ENCODE measurements at regions not wholly inside any gene's neighbourhood (a gene's known extent, or its start where the extent isn't known, plus 50 kb on each side); places are given as distances from the start of the nearest gene placed in this dataset.

DNA sequence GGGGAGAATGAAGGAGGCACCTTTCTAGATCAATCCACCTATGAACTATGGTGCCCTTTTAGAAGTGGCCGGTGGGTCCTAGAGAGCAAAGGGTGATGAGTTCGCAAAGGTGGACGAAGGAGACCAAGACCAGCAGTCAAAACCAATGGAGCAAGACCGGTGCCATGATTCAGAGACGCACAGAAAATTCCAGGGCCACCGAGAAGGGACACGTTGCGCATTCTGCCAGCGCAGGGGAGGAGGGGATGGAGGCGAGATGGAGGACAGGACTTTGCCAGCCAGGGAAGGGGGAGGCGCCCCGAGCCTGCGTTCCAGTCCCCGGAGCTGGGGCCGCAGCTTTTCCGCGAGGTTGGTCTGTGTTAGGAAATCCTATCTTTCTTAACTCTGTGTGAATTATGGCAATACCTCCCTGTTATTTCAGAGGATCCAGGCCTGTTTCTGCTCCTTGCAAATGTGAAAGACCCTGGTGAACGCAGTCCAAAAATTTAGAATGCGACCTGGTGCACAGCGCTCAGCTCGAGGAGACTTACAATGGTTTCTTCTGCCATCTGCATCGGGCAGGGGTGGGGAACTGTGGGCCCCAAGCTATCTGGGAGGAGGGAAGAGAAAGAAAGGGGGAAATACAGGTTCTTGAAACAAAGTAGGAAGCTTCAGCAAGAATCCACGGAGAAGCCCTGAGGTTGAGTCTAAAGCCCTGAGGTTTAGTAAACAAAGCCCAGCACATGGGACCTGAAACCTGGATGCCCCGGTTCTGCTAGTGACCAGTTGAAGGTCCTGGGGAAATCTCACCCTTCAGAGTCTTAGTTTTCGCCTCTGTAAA lies 129.4 kb downstream of the MRPS6 start:
- TF ChIP-seq POLR2AphosphoS5 (IDR thresholded peaks at IDR 0.05; ENCODE audit: low read depth, low read length): no peak
- no peak for TF ChIP-seq REST (IDR thresholded peaks at IDR 0.05; ENCODE audit: insufficient read depth in 1 of 2, low read depth in 2 of 2, low read length in 1 of 2)

Data from Panc1 (cell line).